T-helper 17 cell (primary cell): ENCODE measurements at regions not wholly inside any gene's neighbourhood (a gene's known extent, or its start where the extent isn't known, plus 50 kb on each side); places are given as distances from the start of the nearest gene placed in this dataset.

Experiments
- ATAC-seq: fragments of 150-1000 bp; cut with Tn5 transposase; 2 replicates; pipeline ENCODE4 v1.10.0; 2021; ENCODE audit warnings: mild to moderate bottlenecking, moderate library complexity
- DNase-seq, 3 donors: peaks; one replicate each; pipeline versions ENCODE4 v3.0.0 to v3.0.0-alpha.2; 2020 to 2021
- H3K9me3 ChIP-seq: one replicate; pipeline ENCODE4 v1.7.0; 2013; ENCODE audit warnings: low read length, mild to moderate bottlenecking; ENCODE audit not compliant: control insufficient read depth, poor library complexity, severe bottlenecking
- H3K27ac Mint-ChIP-seq: one replicate; pipeline ENCODE4 v1.8.0; 2022; ENCODE audit warnings: mild to moderate bottlenecking, moderate library complexity, mixed read lengths
- H3K27me3 Mint-ChIP-seq: one replicate; pipeline ENCODE4 v1.8.0; 2022; ENCODE audit warnings: mixed read lengths
- H3K36me3 Mint-ChIP-seq: one replicate; pipeline ENCODE4 v1.8.0; 2022; ENCODE audit warnings: low read depth, mixed read lengths
- H3K4me1 Mint-ChIP-seq: one replicate; pipeline ENCODE4 v1.8.0; 2022; ENCODE audit warnings: mild to moderate bottlenecking, mixed read lengths
- H3K4me3 Mint-ChIP-seq: one replicate; pipeline ENCODE4 v1.8.0; 2022; ENCODE audit warnings: mild to moderate bottlenecking, moderate library complexity, mixed read lengths

- Mint-ChIP-seq H3K27me3 (no peaks in the 10 kb centered on the region), H3K4me1 (no peaks in the 10 kb centered on the region), H3K36me3 (no peaks in the 10 kb centered on the region), H3K4me3 (no peak overlapping the region), H3K27ac (no peak overlapping the region)
- ATAC-seq (no peak), DNase-seq (no peak)
- H3K9me3 ChIP-seq = no peaks in the 10 kb centered on the region
Measured at GRCh38 chr1:83026745-83027144, 972.2 kb downstream of the TTLL7 start.

DNA sequence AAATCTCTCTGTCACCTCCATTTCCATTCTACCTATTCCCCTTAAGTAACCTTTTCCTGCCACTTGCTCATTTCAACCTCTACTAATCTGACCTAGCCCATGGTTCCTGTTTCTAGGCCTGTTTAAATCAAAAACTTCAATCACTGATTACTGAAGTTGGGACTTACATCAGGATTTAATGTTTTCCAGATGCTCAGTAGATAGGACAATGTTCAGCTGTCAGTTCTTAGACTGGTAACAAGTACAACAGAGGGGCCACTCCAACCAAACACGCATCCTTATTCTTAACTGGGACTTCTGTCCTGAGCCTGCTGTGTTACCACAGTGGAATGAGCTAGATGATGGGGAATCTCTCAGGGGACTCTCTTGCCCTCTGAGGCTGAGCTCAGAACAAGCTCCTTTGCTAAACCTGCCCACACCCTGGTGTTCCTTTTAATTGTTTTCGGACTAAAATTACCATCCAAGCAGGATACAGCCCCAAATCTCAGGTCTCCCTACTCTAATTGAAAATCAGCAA, 974.6 kb downstream of the TTLL7 start:
- Mint-ChIP-seq H3K4me1 (no peaks in the 10 kb centered on the region), H3K36me3 (no peaks in the 10 kb centered on the region), H3K27ac (no peak overlapping the region), H3K27me3 (no peaks in the 10 kb centered on the region), H3K4me3 (no peak overlapping the region)
- no peak for ATAC-seq
- DNase-seq = no peak
- no peaks in the 10 kb centered on the region for H3K9me3 ChIP-seq

DNA sequence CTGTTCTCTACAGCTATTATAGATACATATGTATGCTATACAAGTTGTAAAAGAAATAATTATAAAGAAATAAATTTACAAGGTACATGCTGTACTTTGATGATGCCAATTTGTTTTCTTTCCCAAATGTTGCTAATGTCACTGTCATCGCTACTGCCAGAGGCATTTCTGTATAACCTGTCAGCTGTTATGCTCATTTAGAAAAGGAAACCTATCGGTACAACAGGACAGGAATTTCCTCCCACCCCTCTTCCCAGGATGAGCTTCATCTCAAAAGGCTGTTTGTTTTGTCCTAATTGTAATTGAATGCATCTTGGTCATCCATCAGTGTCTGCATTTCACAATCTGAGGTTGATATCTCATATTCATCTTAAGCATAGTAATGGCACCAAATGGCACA, 975.7 kb downstream of the TTLL7 start:
- DNase-seq = no peak
- Mint-ChIP-seq H3K27ac (no peak overlapping the region), H3K4me1 (no peaks in the 10 kb centered on the region), H3K4me3 (no peak overlapping the region), H3K36me3 (no peaks in the 10 kb centered on the region), H3K27me3 (no peaks in the 10 kb centered on the region)
- H3K9me3 ChIP-seq = no peaks in the 10 kb centered on the region
- no peak for ATAC-seq

- DNase-seq = no peak
- no peak for ATAC-seq
- Mint-ChIP-seq H3K27me3 (no peaks in the 10 kb centered on the region), H3K36me3 (no peaks in the 10 kb centered on the region), H3K27ac (no peak overlapping the region), H3K4me1 (no peaks in the 10 kb centered on the region), H3K4me3 (no peak overlapping the region)
- H3K9me3 ChIP-seq = no peaks in the 10 kb centered on the region
Measured at GRCh38 chr1:83022206-83022605, 976.7 kb downstream of the TTLL7 start.

DNA sequence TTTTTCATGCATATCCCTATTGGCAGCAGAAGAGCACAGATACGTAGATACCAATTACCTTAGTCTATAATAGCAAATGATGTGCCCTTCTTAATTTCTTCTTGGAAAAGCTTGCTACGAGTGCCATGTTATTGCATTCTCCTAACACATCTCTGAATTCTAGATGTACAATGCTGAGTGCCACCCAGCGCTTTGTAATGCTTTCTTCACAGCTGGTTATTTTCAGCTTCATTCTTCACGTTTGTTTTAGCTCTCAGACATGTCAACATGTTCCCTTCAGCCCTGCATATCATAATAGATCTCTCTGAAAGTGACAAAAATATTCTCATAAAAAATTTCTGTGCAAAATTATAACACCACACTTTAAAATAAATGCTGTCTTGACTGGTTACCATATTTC, 981.2 kb downstream of the TTLL7 start:
- no peaks in the 10 kb centered on the region for H3K9me3 ChIP-seq
- Mint-ChIP-seq H3K27me3 (no peaks in the 10 kb centered on the region), H3K27ac (no peak overlapping the region), H3K4me3 (no peak overlapping the region), H3K4me1 (no peaks in the 10 kb centered on the region), H3K36me3 (no peaks in the 10 kb centered on the region)
- ATAC-seq (no peak), DNase-seq (no peak)

DNA sequence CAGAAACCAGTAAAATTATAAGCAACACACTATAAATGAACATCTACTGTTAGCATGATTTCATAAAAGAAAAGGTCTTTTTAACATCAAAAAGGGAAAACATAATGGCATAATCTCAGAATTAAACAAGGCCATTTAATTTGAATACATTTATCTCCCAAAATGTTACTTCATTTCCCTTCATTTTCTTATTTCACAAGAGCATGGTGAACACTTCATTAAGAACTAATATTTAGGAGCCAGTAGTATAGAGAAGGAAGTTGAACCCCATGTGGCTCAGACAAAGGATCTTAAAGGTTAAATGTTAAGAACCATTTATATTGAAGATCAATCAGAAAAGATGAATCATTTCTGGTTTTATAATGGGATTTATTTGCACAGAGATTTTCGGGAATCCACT, 981.7 kb downstream of the TTLL7 start:
- H3K9me3 ChIP-seq = no peaks in the 10 kb centered on the region
- Mint-ChIP-seq H3K27me3 (no peaks in the 10 kb centered on the region), H3K4me1 (no peaks in the 10 kb centered on the region), H3K4me3 (no peak overlapping the region), H3K36me3 (no peaks in the 10 kb centered on the region), H3K27ac (no peak overlapping the region)
- DNase-seq = no peak
- ATAC-seq = no peak

GRCh38 chr1:83016354-83016849, 982.5 kb downstream of the TTLL7 start:
- Mint-ChIP-seq H3K27ac (no peak overlapping the region), H3K4me3 (no peak overlapping the region), H3K36me3 (no peaks in the 10 kb centered on the region), H3K4me1 (no peaks in the 10 kb centered on the region), H3K27me3 (no peaks in the 10 kb centered on the region)
- no peak for ATAC-seq
- no peak for DNase-seq
- no peaks in the 10 kb centered on the region for H3K9me3 ChIP-seq

- ATAC-seq = no peak
- Mint-ChIP-seq H3K36me3 (no peaks in the 10 kb centered on the region), H3K4me3 (no peak overlapping the region), H3K27me3 (no peaks in the 10 kb centered on the region), H3K27ac (no peak overlapping the region), H3K4me1 (no peaks in the 10 kb centered on the region)
- DNase-seq = no peak
- no peaks in the 10 kb centered on the region for H3K9me3 ChIP-seq
Measured at GRCh38 chr1:83015163-83015562, 983.8 kb downstream of the TTLL7 start.

DNA sequence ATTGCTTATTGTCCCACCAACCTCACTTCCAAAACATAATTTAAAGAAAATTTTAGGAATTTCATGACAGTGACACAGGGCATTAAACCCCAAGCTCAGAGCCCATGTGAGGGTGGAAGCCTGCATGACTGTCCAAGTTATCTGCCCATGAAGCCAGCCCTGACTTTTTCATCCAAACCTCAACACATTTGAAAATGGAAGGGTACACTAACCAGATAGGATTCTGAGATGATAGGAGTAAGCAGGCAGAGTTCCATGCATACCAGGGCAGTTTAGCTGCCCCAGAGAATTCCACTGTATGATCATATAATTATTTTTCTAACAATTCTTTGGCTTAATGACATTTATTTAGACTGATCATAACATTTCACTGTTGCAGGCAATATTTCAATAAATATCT, 986.0 kb downstream of the TTLL7 start:
- H3K9me3 ChIP-seq = no peaks in the 10 kb centered on the region
- DNase-seq (no peak), ATAC-seq (no peak)
- Mint-ChIP-seq H3K27ac (no peak overlapping the region), H3K4me1 (no peaks in the 10 kb centered on the region), H3K27me3 (no peaks in the 10 kb centered on the region), H3K4me3 (no peak overlapping the region), H3K36me3 (no peaks in the 10 kb centered on the region)

GRCh38 chr1:83011265-83011664, 987.7 kb downstream of the TTLL7 start:
- Mint-ChIP-seq H3K36me3 (no peaks in the 10 kb centered on the region), H3K27me3 (no peaks in the 10 kb centered on the region), H3K4me3 (no peak overlapping the region), H3K27ac (no peak overlapping the region), H3K4me1 (no peaks in the 10 kb centered on the region)
- no peak for DNase-seq
- H3K9me3 ChIP-seq = no peaks in the 10 kb centered on the region
- ATAC-seq = no peak

DNA sequence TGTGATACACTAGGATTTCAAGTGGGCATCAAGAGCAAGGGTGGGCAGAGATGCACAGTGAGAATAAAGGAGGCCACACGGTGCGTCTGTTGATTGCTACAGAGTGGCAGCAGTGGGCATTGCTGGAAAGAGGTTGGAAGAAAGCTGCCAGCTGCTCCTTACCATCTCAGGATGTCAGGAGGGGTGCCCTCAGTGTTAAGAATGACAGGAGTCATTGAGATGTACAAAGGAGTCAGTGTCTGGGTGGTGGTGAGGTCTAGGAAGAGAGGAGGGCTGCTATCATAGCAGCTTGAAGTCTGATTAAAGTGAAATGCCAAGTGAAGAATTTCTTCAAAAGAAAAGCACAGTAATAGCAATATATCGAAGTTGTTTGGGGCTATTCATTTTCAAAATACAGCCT, 992.7 kb downstream of the TTLL7 start:
- H3K4me1 Mint-ChIP-seq = no peaks in the 10 kb centered on the region
- no peaks in the 10 kb centered on the region for H3K27me3 Mint-ChIP-seq
- no peaks in the 10 kb centered on the region for H3K9me3 ChIP-seq
- ATAC-seq (no peak), DNase-seq (no peak)
- H3K27ac Mint-ChIP-seq = no peak overlapping the region
- H3K36me3 Mint-ChIP-seq = no peaks in the 10 kb centered on the region
- no peak overlapping the region for H3K4me3 Mint-ChIP-seq

GRCh38 chr1:83000286-83000685, 998.6 kb downstream of the TTLL7 start:
- ATAC-seq = no peak

GRCh38 chr1:82995951-82996350, 1003.0 kb downstream of the TTLL7 start:
- H3K27me3 Mint-ChIP-seq = no peaks in the 10 kb centered on the region
- H3K4me3 Mint-ChIP-seq = no peak overlapping the region
- no peak overlapping the region for H3K27ac Mint-ChIP-seq

More at GRCh38 chr1:83000286-83000685, 998.6 kb downstream of the TTLL7 start:
- H3K9me3 ChIP-seq = no peaks in the 10 kb centered on the region
- H3K36me3 Mint-ChIP-seq = no peaks in the 10 kb centered on the region
- DNase-seq = no peak
- no peak overlapping the region for H3K4me3 Mint-ChIP-seq
- H3K27me3 Mint-ChIP-seq = no peaks in the 10 kb centered on the region
- H3K4me1 Mint-ChIP-seq = no peaks in the 10 kb centered on the region
- no peak overlapping the region for H3K27ac Mint-ChIP-seq

DNA sequence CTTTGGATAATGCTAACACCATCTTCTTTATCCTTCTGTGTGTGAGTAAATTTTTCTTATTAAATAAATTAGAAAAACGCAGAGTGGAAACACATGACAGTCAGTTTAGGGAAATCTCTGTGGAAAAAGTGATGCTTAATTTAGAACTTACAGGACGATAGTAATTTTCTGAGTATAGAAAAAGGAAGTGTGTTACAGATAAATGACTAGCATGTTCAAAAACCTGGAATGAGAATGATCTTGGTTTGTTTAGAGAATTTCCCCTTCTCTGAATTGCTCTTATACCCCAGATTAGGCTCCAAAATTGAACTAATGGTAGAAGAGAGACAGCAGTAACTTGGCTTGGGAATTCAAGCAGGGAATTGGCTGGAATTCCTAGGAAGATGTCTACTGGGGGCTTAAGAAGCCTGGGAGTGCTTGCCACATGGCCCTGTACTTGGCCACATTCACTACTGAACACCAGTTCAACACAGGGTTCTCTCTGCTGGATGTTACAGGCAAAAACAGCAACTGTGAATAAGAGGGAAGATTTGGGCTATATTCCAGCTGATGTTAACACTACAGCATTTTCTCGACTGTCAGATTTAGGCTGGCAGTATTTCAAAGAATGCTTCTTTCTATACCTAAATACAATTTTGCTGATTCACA, 1004.2 kb downstream of the TTLL7 start:
- ATAC-seq = no peak
- no peaks in the 10 kb centered on the region for H3K27me3 Mint-ChIP-seq
- H3K4me1 Mint-ChIP-seq = no peaks in the 10 kb centered on the region

More at GRCh38 chr1:82995951-82996350, 1003.0 kb downstream of the TTLL7 start:
- DNase-seq (no peak), ATAC-seq (no peak)
- no peaks in the 10 kb centered on the region for H3K36me3 Mint-ChIP-seq
- H3K9me3 ChIP-seq = no peaks in the 10 kb centered on the region
- H3K4me1 Mint-ChIP-seq = no peaks in the 10 kb centered on the region

More for the DNA sequence above, 1004.2 kb downstream of the TTLL7 start:
- H3K9me3 ChIP-seq = no peaks in the 10 kb centered on the region
- H3K36me3 Mint-ChIP-seq = no peaks in the 10 kb centered on the region
- DNase-seq = no peak
- no peak overlapping the region for H3K27ac Mint-ChIP-seq
- H3K4me3 Mint-ChIP-seq = no peak overlapping the region
